Body of pancreas (tissue), 4 donors: ENCODE measurements at regions not wholly inside any gene's neighbourhood (a gene's known extent, or its start where the extent isn't known, plus 50 kb on each side); places are given as distances from the start of the nearest gene placed in this dataset.

Experiments used
- POLR2A ChIP-seq, 3 donors: fragments of 450-650 bp; IDR thresholded peaks; one replicate each; pipeline ENCODE4 v1.6.1; 2016; ENCODE audit warnings: antibody characterized with exemption in 3 of 3, mild to moderate bottlenecking in 2 of 3
- TF ChIP-seq, protein P1 (sequence below), 7 experiments: fragments of 450-650 bp in 4 of 7; fragments of 200-600 bp in 3 of 7; sonication (generic) in 3 of 7; IDR thresholded peaks; one replicate each; pipeline ENCODE4 v1.5.1; 2016 to 2019; ENCODE audit warnings: antibody characterized with exemption in 7 of 7

DNA sequence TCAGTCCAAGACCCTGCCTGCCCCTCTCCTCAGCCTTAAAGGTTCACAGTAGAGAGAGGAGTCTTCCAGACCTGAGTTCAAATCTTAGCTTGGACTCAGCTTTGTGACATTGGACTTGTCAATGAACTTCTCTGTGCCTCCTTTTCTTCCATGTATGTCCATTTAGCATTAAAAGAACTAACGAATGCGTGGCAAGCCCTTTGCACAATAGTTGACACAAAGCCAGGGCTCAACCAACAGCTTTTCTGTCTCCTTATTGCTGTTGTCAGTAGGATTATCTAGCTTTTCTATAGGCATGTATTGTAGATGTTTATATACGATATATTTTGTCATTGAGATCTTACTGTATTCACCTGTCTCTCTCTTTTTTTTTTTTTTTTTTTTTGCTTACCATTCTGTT is 450.8 kb downstream of the PTPRU start:
- no peak for TF ChIP-seq POLR2A (IDR thresholded peaks at IDR 0.05)
- TF ChIP-seq, protein P1, sequence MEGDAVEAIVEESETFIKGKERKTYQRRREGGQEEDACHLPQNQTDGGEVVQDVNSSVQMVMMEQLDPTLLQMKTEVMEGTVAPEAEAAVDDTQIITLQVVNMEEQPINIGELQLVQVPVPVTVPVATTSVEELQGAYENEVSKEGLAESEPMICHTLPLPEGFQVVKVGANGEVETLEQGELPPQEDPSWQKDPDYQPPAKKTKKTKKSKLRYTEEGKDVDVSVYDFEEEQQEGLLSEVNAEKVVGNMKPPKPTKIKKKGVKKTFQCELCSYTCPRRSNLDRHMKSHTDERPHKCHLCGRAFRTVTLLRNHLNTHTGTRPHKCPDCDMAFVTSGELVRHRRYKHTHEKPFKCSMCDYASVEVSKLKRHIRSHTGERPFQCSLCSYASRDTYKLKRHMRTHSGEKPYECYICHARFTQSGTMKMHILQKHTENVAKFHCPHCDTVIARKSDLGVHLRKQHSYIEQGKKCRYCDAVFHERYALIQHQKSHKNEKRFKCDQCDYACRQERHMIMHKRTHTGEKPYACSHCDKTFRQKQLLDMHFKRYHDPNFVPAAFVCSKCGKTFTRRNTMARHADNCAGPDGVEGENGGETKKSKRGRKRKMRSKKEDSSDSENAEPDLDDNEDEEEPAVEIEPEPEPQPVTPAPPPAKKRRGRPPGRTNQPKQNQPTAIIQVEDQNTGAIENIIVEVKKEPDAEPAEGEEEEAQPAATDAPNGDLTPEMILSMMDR (IDR thresholded peaks at IDR 0.05) = no peak
